ENCODE measurements at regions not wholly inside any gene's neighbourhood (a gene's known extent, or its start where the extent isn't known, plus 50 kb on each side); places are given as distances from the start of the nearest gene placed in this dataset.

DNA sequence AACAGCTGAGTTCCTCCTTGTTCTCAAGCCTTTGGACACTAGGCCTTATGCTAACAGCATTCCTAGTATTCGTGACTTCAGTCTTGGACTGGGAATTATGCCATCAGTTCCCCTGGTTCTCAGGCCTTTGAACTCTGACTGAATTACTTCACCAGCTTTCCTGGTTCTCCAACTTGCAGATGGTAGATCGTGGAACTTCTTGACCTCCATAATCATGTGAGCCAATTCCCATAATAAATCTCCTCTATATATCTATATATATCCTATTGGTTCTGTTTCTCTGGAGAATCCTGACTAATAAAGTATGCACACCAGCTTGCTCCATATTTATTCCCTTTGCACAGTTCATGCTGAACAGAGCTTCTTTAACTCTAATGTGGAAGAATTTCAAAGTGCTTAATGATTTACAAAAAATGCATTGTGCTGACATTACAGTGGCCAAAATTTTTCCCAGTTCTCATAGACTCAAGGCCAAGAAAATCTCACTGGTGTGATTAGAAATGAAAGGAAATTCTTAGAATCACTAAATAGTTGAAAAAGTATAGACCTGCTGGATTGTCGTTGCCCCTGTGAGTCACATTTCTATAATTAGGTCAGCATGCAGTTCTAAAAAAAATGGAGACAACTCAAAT, 462.9 kb upstream of the ADAMTS5 start:
- peak; percentile 9 for DNase-seq (ENCODE audit: low spot score)

DNA sequence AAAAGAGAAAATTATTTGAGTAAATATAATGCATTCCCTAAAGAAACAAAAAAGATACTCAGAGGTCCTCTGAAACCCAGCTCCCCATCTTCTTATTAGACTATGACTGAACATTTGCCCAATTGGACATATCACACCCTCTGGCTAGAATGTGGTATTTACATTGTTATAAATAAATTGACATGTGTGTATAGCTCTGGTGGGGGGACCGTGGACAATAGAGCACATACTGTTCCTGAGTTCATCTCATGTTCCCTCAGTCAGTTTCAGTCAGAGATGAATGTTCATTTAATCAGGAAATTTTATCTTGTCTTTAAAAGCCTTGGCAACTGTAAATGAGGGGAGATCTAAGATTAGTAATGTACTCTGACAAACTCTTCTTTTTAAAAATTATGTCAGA, 459.3 kb upstream of the ADAMTS5 start:
- DNase-seq (ENCODE audit: low spot score) = no peak

DNA sequence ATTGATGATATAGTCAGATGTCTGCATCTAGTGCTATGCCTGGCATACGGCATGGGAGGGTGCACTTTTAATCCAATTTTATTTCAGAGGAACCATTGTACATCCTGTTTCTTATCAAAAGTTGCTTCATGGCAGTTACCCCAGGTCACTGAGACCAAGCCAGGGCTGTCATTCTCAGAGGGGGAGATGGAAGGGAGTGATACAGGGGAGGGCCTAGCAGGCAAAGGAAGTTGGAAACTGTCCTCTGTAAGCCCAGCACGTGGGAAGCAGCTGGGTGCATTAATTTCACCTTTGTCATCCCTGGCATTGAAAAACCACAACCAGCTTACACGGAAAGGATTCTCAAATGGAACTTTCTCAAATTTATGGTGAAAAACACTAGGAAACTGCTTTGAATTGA, 458.7 kb upstream of the ADAMTS5 start:
- DNase-seq (ENCODE audit: low spot score) = no peak

DNA sequence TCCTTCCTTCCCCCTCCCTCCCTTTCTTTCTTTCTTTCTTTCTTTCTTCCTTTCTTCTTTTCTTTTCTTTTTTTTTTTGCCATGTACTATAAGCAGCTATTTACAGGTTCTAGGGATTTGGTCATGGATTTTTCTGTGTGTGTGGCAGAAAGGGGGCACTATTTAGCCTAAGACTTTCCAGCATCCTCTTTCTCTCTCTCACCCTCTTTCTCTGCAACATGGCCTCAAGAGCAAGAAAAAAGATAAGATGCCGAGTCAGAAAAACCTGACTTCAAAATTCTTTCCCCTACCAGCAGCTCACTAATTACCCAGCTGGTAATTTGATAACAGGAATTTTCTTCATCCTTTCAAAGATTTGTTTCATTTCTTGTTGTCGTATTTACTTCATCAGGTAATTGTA, 458.3 kb upstream of the ADAMTS5 start:
- no peak for DNase-seq (ENCODE audit: low spot score)

DNA sequence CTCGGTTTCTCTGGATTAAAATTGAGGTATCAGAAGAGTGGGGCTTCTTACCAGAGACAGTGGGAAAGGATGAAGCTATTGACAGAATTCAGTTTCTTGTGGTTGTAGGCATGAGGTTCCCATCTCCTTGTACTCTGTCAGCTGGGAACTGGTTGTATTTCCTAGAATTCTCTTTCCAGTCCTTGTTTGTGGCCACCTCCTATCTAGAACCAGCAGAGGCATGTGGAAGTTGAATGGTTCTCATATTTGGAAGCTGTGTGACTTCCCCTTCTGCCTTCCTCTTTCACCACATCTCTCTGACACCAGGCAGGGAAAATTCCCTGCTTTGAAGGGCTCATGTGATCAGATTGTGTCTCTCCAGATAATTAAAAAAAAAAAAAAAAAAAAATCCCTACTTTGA, 457.7 kb upstream of the ADAMTS5 start:
- no peak for DNase-seq (ENCODE audit: low spot score)

DNA sequence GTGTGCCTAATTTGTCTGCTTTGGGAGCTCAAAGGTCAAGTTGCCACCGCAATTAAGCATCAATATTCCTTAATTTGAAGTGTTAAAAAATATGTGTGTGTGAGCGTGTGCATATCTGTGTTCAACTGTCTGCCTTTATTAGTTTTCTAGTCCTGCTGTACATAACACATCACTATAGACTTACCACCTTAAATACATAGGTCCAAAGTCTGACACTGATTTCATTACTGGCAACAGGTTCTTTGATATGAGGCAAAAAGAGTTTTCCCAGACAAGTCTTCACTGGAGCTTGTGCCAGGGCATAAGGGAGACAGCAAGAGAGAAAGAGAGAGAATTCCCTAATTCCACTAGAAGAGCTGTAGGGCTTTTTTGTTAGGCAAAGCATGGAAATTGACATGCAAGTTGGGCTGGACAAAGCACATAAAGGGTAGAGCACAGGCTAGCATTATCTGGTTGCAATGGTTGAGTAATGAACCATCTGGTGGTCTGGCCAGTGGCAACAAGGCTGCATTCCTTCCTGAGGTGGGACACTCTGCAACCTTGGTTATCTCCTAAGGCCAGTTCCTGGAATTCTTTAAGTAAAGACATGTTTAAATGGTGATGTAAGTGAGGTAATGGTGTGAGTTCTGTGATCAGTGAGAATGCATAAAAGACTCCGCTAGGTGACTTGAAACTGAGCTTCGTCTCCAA, 457.2 kb upstream of the ADAMTS5 start:
- no peak for DNase-seq (ENCODE audit: low spot score)

DNA sequence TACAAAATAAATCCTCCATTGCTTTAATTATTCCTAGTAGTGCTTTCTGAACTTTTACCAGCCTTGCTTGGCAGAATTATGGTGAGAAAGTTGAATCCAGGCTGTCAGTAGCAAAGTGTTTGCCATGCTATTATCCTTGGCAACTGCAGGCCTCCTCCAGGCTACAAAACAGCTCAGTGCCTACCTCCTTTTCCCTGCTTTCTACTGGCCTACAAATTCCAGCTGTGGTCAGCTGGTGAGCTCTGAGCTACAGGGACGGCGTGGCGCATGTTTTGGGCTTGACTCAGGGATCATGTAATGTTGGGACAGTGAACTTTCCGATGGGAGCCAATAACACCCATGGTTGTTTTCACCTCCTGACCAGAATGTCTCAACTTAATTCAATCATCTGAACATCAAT, 456.1 kb upstream of the ADAMTS5 start:
- no peak for DNase-seq (ENCODE audit: low spot score)

DNA sequence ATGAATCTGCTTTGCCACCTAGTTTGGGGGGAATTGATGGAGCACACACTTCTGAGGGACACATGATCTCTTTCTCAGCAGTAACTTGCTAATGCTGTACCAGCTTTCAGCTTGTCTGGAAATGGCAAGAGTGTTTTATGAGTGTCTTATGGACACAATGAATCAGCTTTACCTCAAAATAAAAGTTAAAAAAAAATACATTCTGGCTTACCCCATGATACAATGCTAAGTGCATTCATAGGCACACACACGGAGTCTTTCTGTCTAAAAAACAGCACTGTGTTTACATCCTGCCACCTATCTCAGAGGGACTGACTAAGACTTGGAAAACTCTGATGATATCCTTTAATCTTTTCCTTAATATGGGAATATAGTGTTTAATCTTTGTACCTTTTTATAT, 455.5 kb upstream of the ADAMTS5 start:
- no peak for DNase-seq (ENCODE audit: low spot score)

DNA sequence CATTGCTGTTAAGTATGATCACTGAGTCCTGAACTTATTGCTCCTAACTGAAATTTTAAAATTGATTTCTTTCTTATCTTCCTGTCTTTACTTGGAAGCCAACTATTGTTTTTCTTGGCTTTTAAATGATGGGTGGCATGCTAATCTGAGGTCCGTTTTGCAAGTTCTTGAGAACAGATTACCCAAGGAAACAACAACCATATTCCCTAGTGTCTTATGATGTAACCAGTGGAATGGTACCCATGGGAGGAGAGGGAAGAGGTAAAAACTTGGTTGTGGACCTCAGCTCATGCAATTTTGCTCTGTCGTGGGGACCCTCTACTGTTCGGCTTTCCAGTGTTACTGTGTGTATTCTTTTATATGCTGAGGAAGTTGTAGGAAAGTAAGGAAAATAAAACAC, 454.8 kb upstream of the ADAMTS5 start:
- no peak for DNase-seq (ENCODE audit: low spot score)

DNA sequence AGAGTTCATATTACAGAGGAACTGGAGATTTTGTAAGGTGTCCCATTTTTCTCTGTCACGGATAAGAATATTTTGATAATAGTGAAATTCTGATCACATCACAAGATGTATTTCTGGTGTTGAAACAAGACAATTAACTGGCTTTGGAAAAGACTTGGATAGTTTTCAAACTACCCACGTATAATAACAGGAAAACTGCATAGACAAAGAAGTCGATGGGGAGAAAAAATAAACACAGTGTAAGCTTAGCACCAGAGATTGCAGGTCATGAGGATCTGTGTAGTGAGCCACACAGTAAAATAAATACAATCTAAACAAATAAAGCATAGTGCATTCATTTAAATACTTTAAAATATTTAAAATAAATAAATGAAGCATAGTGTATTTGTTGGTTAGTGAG, 452.3 kb upstream of the ADAMTS5 start:
- DNase-seq (ENCODE audit: low spot score) = no peak

DNA sequence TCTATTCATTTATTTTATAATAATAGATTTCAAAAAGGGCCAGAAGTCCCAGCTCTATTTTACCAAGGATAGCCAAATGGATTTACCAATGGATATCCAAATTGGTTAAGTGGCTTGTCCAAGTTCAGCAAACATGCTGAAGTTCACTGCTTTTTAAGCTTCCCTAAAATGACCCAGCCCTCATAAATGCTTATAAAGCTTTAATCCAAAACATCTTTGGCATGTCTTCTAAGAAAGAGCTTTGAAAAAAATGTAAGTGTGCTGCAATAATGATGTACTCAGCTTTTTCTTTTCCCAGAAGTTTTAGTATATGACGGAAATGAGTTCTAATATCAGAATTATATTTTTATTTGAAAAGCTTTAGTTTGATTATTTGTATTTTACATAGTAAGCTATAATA, 451.5 kb upstream of the ADAMTS5 start:
- no peak for DNase-seq (ENCODE audit: low spot score)

DNA sequence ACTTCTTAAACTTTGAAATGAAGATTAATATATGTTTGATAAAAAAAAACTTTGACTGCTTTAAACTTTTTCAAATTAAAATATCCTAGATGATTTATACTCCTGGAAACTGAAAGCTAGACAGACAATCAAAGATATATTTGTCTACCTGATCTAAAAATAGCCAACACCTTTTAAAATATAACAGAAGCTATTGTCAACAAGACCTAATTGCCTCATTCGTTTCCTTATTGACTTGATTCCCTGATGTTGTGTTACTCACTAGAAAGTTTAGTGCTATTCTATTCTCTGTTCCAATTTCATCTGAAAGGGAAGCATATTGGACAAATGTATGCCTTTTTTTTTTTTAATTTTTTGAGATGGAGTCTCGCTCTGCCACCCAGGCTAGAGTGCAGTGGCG, 445.6 kb upstream of the ADAMTS5 start:
- no peak for DNase-seq (ENCODE audit: low spot score)

DNA sequence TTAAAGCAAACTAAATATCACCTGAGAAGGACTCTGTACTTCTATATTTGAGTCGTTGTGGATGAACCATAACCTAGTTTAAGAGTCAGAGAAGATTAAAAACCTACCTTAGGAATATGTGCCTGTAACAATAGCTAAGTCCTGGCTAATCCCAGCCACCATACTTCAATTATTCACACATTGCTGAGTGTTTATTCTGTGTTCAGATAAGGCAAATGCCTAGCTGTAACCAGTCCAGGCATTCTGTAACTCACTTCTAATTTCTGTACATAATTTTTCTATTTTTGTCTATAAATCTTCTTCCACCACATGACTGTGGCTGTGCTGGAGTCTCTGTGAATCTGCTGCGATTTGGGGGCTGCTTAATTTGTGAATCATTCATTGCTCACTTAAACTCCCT, 441.9 kb upstream of the ADAMTS5 start:
- DNase-seq (ENCODE audit: low spot score) = no peak

DNA sequence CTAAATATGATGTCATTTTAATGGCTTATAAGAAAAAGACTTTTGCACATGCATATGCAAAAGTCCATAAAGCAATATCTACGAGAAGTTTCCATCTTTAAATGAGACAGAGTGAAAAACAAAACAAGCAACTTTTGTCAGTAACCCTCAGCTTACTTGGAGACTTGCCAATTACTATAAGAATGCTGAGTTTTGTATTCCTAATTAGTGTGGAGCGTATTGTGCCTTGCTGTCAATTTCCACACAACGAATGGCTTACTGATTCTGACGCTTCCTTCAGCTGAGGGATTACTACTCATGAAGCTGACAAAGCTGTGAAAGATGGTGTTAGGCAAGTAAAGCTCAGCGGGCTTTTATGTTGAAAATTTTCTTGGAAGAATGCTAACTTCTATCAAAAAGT, 440.4 kb upstream of the ADAMTS5 start:
- peak; percentile 27 for DNase-seq (ENCODE audit: low spot score)

DNA sequence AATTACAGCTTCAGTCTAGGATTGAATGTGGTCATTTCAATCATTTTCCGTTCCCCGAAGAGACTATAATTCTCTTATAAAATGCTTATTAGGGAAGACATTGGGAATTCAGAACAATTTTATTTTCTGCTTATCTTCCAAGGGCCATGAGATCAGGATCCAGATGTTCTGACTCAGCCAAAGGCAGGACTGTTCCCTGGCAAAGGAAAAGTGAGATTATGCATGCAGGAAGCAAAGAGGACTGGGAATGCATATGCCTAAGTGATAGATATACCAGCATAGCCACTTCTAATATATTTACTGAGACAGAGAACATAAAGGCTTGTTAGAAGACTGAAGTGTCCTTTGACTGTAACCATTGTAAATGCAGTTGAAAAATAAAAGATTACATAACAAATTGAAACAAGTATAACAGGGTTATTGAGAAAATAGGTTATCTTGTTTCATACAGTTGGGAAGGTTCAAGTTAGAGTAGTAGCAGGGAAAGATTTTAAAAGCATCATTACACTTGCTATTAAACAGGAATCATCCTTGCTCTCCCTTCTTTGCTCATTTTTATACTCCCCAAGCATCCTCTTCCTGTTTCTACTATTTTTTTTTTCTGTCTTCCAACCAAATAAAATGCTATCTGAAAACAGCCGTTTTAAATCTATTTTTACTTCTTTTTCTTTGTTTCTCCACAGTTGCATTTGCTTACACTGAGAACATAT, 439.6 kb upstream of the ADAMTS5 start:
- no peak for DNase-seq (ENCODE audit: low spot score)

DNA sequence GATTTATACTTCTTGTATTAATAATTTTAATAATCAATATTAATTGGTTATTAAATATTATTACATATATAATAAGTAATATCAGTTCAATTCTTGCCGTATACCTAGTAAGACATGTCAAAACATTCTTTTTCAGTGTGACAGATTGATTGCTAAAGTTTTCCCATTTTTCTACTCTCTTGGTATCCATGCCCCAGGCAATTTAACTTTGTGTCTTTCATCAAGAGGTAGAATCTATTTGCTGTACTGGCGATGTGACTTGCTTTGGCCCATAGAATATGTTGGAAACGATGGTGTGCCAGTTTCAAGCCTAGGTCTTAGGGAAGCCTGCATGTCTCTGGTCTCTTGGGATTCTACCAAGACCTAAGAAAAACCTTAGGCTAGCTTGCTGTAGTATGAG, 436.1 kb upstream of the ADAMTS5 start:
- DNase-seq (ENCODE audit: low spot score) = no peak

DNA sequence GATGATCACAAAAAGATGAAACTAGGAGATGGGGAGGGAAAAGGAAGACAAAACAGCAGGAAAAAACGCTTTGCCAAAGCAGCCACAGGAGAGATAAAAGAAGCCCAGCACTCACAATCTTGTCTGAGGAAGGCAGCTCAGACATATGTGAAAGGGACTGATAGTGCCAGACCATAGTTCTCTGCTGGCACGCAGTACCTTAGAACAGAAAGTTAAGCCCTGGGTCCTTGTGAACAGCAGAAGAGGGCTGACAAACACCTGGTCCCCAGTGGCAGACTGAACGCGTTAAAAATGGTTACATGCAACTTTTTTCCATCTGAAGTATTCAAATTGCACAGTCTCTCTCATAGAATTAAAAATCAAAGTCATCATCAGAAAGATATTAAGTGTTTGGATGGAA, 433.2 kb upstream of the ADAMTS5 start:
- no peak for DNase-seq (ENCODE audit: low spot score)

DNA sequence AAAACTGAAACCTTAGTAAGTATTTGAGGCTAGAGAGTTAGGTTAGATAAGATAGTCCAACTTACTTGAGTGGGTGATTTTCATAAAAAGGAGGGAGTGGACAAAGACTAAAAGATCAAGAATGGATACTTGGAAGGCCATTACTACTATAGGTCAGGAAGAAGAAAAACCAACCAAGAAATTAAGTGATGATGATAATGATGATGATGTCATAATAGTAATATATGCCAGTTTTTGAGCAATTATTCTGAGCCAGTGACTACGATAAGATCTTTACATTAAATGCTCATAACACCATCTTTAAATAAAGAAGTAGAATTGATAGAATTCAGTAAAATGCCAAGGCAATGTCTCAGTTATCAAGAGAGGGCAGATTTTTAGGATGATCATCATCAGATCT, 430.7 kb upstream of the ADAMTS5 start:
- no peak for DNase-seq (ENCODE audit: low spot score)

DNA sequence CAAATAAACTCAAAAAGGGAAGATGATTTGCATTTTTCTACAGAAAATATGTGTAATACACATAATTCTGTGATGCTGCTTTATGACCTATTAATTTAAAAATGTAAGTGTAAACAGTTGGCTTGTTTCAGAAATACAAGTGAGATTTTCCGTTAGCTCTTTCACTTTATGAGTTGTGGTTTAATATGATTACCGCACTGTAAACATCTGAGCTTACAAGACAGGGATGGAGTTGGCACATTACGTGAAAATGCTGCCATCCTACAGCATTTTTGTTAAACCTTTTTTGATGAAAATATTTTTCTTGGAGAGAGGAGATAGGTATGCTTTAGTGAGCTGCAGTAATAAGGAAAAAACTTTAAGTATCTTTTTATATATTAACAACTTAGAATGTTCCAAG, 426.8 kb upstream of the ADAMTS5 start:
- no peak for DNase-seq (ENCODE audit: low spot score)

DNA sequence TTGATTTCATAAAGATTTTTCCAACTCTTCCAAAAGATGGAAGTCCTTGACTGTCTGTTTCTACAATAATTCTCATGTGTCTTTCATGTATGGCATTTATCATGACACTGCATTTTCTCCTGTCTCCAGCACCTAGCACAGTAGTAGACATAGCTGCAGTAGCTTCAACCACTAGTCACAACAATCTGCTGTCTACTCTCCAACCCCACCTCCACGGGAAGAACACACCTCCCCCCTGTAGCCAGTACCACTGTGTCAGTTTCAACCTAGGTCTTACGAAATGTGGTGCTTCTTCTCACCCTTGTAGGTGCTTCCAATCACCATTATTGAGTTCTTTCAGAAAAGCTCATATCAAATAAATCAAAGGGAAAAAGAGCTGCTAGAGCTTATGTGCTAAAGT, 425.1 kb upstream of the ADAMTS5 start:
- DNase-seq (ENCODE audit: low spot score) = no peak

DNA sequence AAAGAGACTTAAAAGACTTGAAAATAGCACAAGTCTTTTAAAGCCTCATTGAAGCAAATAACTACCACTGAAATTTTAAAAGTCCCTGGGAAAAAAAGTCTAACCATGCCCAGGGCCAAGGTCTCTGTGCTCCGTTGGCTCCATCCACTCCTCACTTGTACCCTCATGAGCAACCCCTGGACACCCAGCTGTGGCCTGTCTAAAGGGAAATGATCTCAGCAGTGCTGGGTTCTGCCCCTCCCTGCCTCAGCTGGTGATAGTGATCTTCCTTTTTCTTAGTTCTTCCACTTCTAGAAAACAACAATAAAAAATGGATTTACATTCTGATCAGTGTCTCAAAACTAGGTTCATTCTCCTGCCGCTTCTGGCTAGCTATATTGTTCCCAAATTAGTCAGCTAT, 423.5 kb upstream of the ADAMTS5 start:
- DNase-seq (ENCODE audit: low spot score) = no peak

DNA sequence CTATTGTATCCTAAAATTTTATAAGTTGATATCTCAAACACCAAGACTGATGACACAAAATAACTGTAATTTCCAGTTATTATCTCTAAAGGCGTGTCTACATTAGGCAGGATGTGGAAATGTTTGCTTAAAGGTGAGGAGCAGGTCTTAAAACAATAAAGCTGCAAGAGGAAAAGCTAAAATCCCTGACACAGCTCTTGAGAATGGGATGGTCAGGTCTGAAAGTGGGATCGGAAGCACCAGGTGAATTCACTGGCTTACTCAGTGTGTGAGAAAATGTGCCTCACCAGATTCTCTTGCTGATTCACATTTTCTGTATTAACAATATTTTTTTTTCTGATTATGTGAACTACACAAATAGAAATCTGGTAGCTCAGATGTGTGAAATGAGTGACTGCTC, 421.9 kb upstream of the ADAMTS5 start:
- no peak for DNase-seq (ENCODE audit: low spot score)

DNA sequence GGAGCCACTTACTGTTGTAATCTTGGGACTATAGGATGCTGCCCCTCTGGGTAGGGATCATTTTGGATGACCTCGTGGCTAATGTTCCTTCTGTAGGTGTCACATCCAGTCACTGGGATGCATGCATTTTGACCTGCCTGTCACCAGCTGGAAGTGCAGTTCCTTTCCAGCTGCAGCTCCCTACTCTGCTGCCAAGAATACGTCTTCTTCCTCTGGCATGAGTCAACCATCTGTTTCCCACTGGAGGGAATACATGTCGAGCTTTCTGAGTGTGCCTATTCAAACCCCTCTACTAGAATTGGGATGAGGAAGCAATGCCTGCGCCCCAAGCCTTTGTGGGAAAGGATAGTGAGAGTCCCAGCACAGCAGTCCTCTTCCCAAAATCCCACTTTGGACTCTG, 415.5 kb upstream of the ADAMTS5 start:
- DNase-seq (ENCODE audit: low spot score) = no peak

DNA sequence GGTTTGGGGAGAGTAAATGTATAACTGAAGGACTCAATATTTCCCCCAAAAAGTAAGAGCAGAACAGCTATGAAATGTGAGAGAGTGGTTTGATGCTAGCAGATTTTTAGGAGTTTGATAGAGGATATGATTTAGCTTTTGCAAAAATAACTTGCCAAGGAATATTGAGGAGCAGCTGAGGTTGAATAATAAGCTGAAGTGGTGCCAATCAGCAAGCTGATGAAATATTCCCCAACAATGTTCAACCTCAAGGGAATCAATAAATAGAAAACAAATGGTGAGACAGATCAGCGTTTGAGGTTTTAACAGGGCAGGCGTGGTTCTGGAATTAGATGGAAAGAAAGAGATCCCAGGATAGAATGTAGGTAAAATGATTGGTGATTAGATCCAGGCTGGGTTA, 413.4 kb upstream of the ADAMTS5 start:
- DNase-seq (ENCODE audit: low spot score) = no peak

All from COLO829 (cell line).